SU-DHL-6 (cell line): ENCODE measurements at regions not wholly inside any gene's neighbourhood (a gene's known extent, or its start where the extent isn't known, plus 50 kb on each side); places are given as distances from the start of the nearest gene placed in this dataset.

Experiments used
- CTCF ChIP-seq: fragments of 200-600 bp; sonication (generic); IDR thresholded peaks from one replicate; pipeline ENCODE4 v1.5.1; 2017; ENCODE audit warnings: antibody characterized with exemption, mild to moderate bottlenecking, low read length, moderate library complexity; ENCODE audit not compliant: insufficient read depth, poor library complexity, severe bottlenecking
- EZH2phosphoT487 ChIP-seq: fragments of 200-600 bp; sonication (generic), shearing (Covaris generic); conservative IDR thresholded peaks from 2 replicates; pipeline ENCODE4 v1.6.1; 2018; ENCODE audit warnings: mild to moderate bottlenecking, antibody characterized with exemption, low read length, moderate library complexity, mixed read lengths

- TF ChIP-seq CTCF (no peak), EZH2phosphoT487 (no peak)
These were observed 495.1 kb upstream of the ANKRD30A start for GRCh38 chr10:36630267-36630666.
